Fibroblast of lung (primary cell): ENCODE measurements at regions not wholly inside any gene's neighbourhood (a gene's known extent, or its start where the extent isn't known, plus 50 kb on each side); places are given as distances from the start of the nearest gene placed in this dataset.
"Not testable (repeated sequence)": the region's sequence is repeated elsewhere in the genome, so short reads cannot be mapped to it uniquely, and the experiment has no call there.

Source experiments
- DNase-seq, 2 donors: peaks; one replicate each; pipeline versions ENCODE4 v3.0.0 to v3.0.0-alpha.2; 2010; ENCODE audit warnings: low read depth in 2 of 2
- H2AFZ ChIP-seq: 2 replicates; pipeline ENCODE4 v1.5.1; 2012; ENCODE audit warnings: low read length, control low read depth, inconsistent platforms
- H3K27ac ChIP-seq: 2 replicates; pipeline ENCODE4 v1.5.1; 2011; ENCODE audit warnings: low read length, control low read depth; ENCODE audit not compliant: insufficient read depth
- H3K27me3 ChIP-seq: 2 replicates; pipeline ENCODE4 v1.5.1; 2011; ENCODE audit warnings: mild to moderate bottlenecking, low read length; ENCODE audit not compliant: control insufficient read depth, insufficient read depth
- H3K36me3 ChIP-seq: 2 replicates; pipeline ENCODE4 v1.5.1; 2011; ENCODE audit warnings: low read length; ENCODE audit not compliant: control insufficient read depth, insufficient read depth
- H3K4me1 ChIP-seq: 2 replicates; pipeline ENCODE4 v1.5.1; 2011; ENCODE audit warnings: low read length; ENCODE audit not compliant: control insufficient read depth, insufficient read depth; ENCODE audit errors: extremely low read depth
- H3K4me2 ChIP-seq: 2 replicates; pipeline ENCODE4 v1.5.1; 2011; ENCODE audit warnings: low read length, control low read depth; ENCODE audit not compliant: insufficient read depth; ENCODE audit errors: extremely low read depth
- H3K4me3 ChIP-seq, 4 experiments: fragments of 200-600 bp in 1 of 4; sonication (generic) in 1 of 4; replicated peaks in 1 of 4; 2 replicates each; pipeline ENCODE4 v1.5.1; 2011 to 2016; ENCODE audit warnings: low read length in 4 of 4, low read depth in 3 of 4, mild to moderate bottlenecking in 3 of 4, control low read depth in 2 of 4, inconsistent platforms in 1 of 4, mixed read lengths in 1 of 4; ENCODE audit not compliant: insufficient read depth in 1 of 4; ENCODE audit errors: control extremely low read depth in 1 of 4
- H3K79me2 ChIP-seq: 2 replicates; pipeline ENCODE4 v1.5.1; 2012; ENCODE audit warnings: mild to moderate bottlenecking, low read length, inconsistent platforms; ENCODE audit not compliant: control insufficient read depth, insufficient read depth
- H3K9ac ChIP-seq: 2 replicates; pipeline ENCODE4 v1.5.1; 2011; ENCODE audit warnings: mild to moderate bottlenecking, low read length, control low read depth; ENCODE audit not compliant: insufficient read depth
- H3K9me3 ChIP-seq: 2 replicates; pipeline ENCODE4 v1.5.1; 2012; ENCODE audit warnings: low read depth, low read length; ENCODE audit not compliant: control insufficient read depth, insufficient read depth
- H4K20me1 ChIP-seq: 2 replicates; pipeline ENCODE4 v1.5.1; 2011; ENCODE audit warnings: low read length; ENCODE audit not compliant: control insufficient read depth, insufficient read depth; ENCODE audit errors: extremely low read depth
- EZH2 ChIP-seq: IDR thresholded peaks from 2 replicates; pipeline ENCODE4 v1.5.1; 2012; ENCODE audit warnings: low read length, control low read depth, mild to moderate bottlenecking; ENCODE audit errors: missing control alignments
- TF ChIP-seq, protein P1 (sequence below), 2 donors: IDR thresholded peaks in 1 of 2; conservative IDR thresholded peaks in 1 of 2; 1 replicate in 1 of 2; 2 replicates in 1 of 2; pipeline ENCODE4 v1.5.1; 2011 to 2012; ENCODE audit warnings: low read length in 2 of 2, control low read depth in 1 of 2, inconsistent platforms in 1 of 2, low read depth in 1 of 2, mild to moderate bottlenecking in 1 of 2

DNA sequence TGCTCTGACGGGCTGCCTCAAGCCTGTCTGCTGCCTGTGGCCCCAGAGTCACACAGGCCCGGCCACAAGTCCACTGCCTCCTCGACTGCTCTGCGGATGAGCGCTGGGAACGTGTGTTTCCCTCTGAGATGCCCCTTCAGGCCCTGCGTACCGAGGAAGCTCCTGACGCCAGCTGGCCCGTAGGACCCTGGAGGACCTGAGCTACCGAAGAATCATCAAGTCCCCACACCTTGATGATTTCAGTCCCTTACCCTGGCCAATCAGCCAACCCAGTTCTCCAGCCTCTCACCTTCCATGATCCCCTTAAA is 96.6 kb upstream of the LRPAP1 start:
- Histone ChIP-seq H3K27ac (no peak overlapping the region), H4K20me1 (no peaks in the 10 kb centered on the region), H3K36me3 (no peaks in the 10 kb centered on the region), H3K4me1 (no peaks in the 10 kb centered on the region), H3K79me2 (no peaks in the 10 kb centered on the region), H3K9ac (no peak overlapping the region), H2AFZ (no peak overlapping the region), H3K4me3 (no peak overlapping the region), H3K4me2 (no peak overlapping the region), H3K27me3 (no peaks in the 10 kb centered on the region), H3K9me3 (no peaks in the 10 kb centered on the region)
- TF ChIP-seq, protein P1, sequence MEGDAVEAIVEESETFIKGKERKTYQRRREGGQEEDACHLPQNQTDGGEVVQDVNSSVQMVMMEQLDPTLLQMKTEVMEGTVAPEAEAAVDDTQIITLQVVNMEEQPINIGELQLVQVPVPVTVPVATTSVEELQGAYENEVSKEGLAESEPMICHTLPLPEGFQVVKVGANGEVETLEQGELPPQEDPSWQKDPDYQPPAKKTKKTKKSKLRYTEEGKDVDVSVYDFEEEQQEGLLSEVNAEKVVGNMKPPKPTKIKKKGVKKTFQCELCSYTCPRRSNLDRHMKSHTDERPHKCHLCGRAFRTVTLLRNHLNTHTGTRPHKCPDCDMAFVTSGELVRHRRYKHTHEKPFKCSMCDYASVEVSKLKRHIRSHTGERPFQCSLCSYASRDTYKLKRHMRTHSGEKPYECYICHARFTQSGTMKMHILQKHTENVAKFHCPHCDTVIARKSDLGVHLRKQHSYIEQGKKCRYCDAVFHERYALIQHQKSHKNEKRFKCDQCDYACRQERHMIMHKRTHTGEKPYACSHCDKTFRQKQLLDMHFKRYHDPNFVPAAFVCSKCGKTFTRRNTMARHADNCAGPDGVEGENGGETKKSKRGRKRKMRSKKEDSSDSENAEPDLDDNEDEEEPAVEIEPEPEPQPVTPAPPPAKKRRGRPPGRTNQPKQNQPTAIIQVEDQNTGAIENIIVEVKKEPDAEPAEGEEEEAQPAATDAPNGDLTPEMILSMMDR (conservative IDR thresholded peaks at IDR 0.05 in 1 of 2, IDR thresholded peaks at IDR 0.05 in 1 of 2; ENCODE audit: low read depth in 1 of 2, low read length in 2 of 2) = no peak
- no peak for TF ChIP-seq EZH2
- DNase-seq = no peak

DNA sequence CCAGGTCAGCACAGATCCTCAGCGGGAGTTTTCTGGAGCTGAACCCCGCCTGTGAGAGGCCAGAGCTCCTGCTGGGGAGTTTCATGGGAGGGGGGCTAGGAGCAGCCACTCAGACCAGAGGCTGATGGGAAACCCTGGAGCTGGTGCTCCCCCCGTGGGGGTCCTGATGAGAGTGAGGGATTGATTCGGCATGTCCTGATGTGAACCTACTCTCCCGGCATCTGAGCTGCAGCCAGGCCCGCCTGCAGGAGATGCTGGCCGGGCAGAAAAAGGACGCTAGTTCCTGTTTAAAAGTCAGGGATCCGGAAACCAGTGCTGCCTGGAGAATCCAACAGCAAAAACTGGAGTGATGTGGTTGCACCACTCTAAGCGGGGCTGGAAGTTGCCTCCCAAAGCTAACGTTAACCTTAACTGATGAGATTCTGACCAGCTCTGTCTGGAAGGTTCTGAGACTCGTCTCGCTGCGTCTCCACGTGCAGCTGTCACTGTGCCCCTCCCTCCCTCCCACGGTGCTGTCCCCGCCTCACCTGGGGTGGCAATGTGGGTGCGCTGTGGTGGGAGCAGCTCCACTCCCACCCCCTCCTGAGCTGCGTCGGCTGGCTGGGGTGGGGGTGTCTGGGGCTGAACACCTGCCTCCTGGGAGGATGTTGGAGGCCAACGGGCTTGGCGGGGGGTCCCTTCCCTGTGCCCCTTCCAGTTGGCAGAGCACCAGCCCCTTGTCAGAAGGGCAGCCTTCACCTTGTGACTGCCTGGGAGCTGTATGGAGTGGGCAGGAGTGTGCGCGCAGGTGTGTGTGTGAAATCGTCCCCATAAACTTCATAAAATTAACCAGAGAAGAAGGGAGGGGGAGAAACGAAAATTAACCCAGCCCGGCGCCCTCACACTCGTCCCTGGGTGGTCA is 96.0 kb upstream of the LRPAP1 start:
- not testable (repeated sequence) for H3K36me3 ChIP-seq, H3K4me1 ChIP-seq, H2AFZ ChIP-seq, H3K9me3 ChIP-seq, H3K27me3 ChIP-seq, DNase-seq, H3K4me2 ChIP-seq, H3K4me3 ChIP-seq, H3K9ac ChIP-seq, H4K20me1 ChIP-seq, H3K27ac ChIP-seq, H3K79me2 ChIP-seq

DNA sequence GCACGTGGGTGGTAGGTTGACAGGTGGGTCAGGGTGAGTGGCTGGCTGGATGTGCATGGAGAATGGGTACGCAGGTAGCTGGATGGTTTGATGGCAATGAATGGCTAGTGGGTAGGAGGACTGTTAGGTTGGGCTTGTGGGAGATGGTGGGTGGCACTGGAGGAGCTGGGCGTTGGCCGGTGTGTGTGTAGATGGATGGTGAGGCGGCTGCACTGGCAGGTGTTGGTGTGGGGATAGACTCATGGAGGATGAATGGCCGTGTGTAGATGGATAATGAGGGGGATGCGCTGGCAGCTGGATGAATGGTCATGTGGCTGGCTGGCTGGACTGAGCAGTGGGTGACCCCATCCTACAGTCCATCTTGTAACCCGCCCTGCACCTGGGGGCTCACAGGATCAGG is 95.2 kb upstream of the LRPAP1 start:
- H3K79me2 ChIP-seq, H3K9ac ChIP-seq, H3K9me3 ChIP-seq, H3K4me3 ChIP-seq, H3K4me2 ChIP-seq, H4K20me1 ChIP-seq, H3K27ac ChIP-seq, H3K36me3 ChIP-seq, H3K4me1 ChIP-seq, DNase-seq, H2AFZ ChIP-seq, H3K27me3 ChIP-seq: not testable (repeated sequence)

DNA sequence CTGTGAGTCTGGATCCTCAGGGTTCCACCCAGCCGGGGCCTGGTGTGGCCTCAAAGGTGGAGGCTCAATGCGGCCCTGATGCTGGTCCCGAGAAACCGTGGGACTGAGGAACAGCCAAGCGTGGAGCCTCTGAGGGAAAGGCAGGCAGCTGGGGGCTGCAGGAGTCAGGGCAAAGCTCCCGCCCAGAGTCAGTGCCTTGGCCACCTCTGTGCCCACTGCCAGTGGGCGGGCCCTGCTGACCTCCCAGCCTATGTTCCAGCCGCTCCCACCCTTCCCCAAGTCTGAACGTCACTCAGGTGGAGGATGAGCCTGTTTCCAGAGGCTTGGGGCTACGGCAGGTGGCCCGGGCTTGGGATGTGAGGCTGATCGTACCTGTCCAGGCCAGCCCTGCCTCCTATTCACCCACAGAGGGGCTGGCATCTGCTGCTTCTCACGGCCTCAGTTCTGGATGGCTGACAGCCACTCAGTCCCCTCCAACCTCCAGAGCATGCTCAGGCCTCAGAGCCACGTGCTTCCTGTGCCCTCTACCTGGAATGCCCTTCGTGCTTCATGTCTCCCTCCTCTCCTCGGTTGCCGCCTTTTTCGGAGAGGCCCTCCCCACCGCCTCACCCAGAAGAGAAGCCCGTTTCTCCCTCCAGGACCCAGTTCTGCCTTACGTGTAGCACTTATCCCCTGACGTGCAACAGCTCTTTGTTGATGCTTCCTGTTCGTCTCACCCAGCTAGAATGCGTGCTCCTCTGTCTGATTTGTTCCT is 94.1 kb upstream of the LRPAP1 start:
- not testable (repeated sequence) for H3K4me3 ChIP-seq, H3K9me3 ChIP-seq, H3K27me3 ChIP-seq, H3K4me2 ChIP-seq, H3K36me3 ChIP-seq, H3K27ac ChIP-seq, H4K20me1 ChIP-seq, H3K9ac ChIP-seq, H3K79me2 ChIP-seq, H2AFZ ChIP-seq, H3K4me1 ChIP-seq, DNase-seq

DNA sequence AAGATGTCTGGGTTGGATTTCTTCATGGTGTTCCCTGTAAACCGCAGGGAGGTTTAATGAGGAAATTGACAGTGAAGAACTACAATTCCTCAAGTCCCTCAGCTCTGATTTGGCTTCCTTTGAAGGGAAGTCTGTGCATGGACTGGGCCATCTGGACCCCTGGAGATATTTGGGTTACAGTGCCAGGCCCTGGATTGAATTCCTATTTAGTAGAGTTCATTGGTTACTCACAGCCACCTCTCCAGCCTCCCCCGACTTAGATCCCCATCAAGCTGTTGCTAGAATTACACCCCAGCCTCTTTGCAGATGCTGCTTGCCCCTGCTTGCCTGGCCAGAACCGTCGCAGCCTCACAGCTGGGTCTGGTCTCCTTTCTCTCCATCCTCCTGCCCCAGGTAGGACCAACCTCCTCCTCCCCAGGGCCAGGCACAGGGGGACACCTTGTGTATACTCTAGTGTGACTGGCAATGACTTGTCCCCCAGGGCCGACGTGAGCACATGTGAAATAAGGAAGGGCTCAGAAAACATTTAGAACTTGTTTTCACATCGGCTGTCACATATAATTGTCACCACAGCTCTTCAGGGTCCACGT is 93.2 kb upstream of the LRPAP1 start:
- not testable (repeated sequence) for H3K36me3 ChIP-seq, H3K9me3 ChIP-seq, H3K9ac ChIP-seq, H2AFZ ChIP-seq, H3K4me2 ChIP-seq, H3K4me1 ChIP-seq, H4K20me1 ChIP-seq, H3K27me3 ChIP-seq, DNase-seq, H3K4me3 ChIP-seq, H3K27ac ChIP-seq, H3K79me2 ChIP-seq
